HEK293T (cell line): ENCODE measurements at regions not wholly inside any gene's neighbourhood (a gene's known extent, or its start where the extent isn't known, plus 50 kb on each side); places are given as distances from the start of the nearest gene placed in this dataset.

Experiments used
- BHLHE40 ChIP-seq: fragments of 450-650 bp; IDR thresholded peaks from 2 replicates; pipeline ENCODE4 v1.6.1; 2016; ENCODE audit warnings: mild to moderate bottlenecking, moderate library complexity, borderline replicate concordance
- ELF4 ChIP-seq: fragments of 450-650 bp; IDR thresholded peaks from 2 replicates; pipeline ENCODE4 v1.6.1; 2017; ENCODE audit warnings: antibody characterized with exemption
- FOXK2 ChIP-seq: fragments of 450-650 bp; IDR thresholded peaks from 2 replicates; pipeline ENCODE4 v1.6.1; 2016; ENCODE audit warnings: mild to moderate bottlenecking
- L3MBTL2 ChIP-seq: fragments of 450-650 bp; conservative IDR thresholded peaks from 2 replicates; pipeline ENCODE4 v1.6.1; 2016; ENCODE audit warnings: mild to moderate bottlenecking
- LEF1 ChIP-seq: fragments of 450-650 bp; IDR thresholded peaks from 2 replicates; pipeline ENCODE4 v1.6.1; 2017; ENCODE audit warnings: mild to moderate bottlenecking, borderline replicate concordance
- SP1 ChIP-seq: fragments of 450-650 bp; IDR thresholded peaks from 2 replicates; pipeline ENCODE4 v1.6.1; 2017
- SUZ12 ChIP-seq: fragments of 450-650 bp; IDR thresholded peaks from 2 replicates; pipeline ENCODE4 v1.6.1; 2016; ENCODE audit warnings: mild to moderate bottlenecking

DNA sequence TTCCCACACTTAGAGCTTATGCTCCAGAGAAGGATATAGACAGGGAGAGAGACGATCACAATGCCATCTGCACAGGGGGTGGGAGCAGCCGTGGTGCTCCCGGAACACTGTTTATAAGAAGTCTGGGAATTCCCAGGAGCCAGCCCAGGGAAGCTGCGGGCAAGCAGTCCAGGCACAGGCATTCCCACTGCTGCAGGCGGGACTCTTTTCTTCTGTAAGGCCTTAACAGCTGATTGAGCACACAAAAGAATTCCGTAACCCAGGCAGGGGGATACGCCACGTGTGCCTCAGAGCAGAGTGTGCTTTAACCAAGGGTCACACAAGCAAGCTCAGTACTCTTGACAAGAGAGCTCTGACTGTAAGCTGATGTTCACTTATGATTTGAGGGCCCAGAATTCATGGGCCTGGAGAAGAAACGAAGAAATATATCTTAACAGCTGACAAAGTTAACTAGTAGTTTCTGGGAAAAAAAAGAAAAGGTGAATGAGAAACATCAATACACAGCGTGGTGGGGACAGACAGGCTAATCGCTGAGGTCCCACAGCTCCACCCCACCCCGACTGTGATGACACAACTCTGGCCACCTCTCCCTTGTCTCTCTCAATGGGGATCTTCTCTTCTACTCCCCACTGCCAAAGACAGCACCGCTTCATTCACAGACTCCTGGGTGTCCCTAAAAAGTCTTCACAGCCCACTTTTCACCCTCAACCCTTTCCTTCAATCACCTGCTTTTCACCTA lies 85.9 kb upstream of the SIMC1 start:
- TF ChIP-seq ELF4 (no peak), LEF1 (no peak), L3MBTL2 (no peak), SP1 (no peak), SUZ12 (no peak), BHLHE40 (no peak), FOXK2 (no peak)
